Nucleus accumbens (tissue), 56 donors: ENCODE measurements at regions not wholly inside any gene's neighbourhood (a gene's known extent, or its start where the extent isn't known, plus 50 kb on each side); places are given as distances from the start of the nearest gene placed in this dataset.
"Not testable (repeated sequence)": the region's sequence is repeated elsewhere in the genome, so short reads cannot be mapped to it uniquely, and the experiment has no call there.

Experiments used
- DNase-seq, 56 donors: peaks; one replicate each; lab custom pipeline; 2025; lab: John Stamatoyannopoulos, UW

GRCh38 chr21:24444736-24445135, 1162.5 kb downstream of the MRPL39 start:
- no peak for DNase-seq

- DNase-seq, result peak in 7 of 56 donors; percentile 1 to 24 (median 11)
Observed at GRCh38 chr21:24436236-24436635, 1171.0 kb downstream of the MRPL39 start.

GRCh38 chr21:24428591-24429199, 1178.6 kb downstream of the MRPL39 start:
- DNase-seq, result peak in 1 of 56 donors; percentile 0

- no peak for DNase-seq
Observed at GRCh38 chr21:24424776-24425175, 1182.5 kb downstream of the MRPL39 start.

GRCh38 chr21:24423546-24423945, 1183.7 kb downstream of the MRPL39 start:
- no peak for DNase-seq

GRCh38 chr21:24420689-24421088, 1186.6 kb downstream of the MRPL39 start:
- DNase-seq, result no peak

- not testable (repeated sequence) for DNase-seq
Observed at GRCh38 chr21:24419641-24420040, 1187.6 kb downstream of the MRPL39 start.

GRCh38 chr21:24418671-24419070, 1188.6 kb downstream of the MRPL39 start:
- no peak for DNase-seq

- DNase-seq, result no peak
Observed at GRCh38 chr21:24411429-24411828, 1195.9 kb downstream of the MRPL39 start.

- DNase-seq, result no peak
Observed at GRCh38 chr21:24403221-24403620, 1204.1 kb downstream of the MRPL39 start.

- DNase-seq, result no peak
Observed at GRCh38 chr21:24395320-24395923, 1211.9 kb downstream of the MRPL39 start.

GRCh38 chr21:24375201-24375600, 1232.1 kb downstream of the MRPL39 start:
- no peak for DNase-seq

- DNase-seq, result no peak
Observed at GRCh38 chr21:24372506-24372905, 1234.8 kb downstream of the MRPL39 start.

- DNase-seq, result no peak
Observed at GRCh38 chr21:24369746-24370145, 1237.5 kb downstream of the MRPL39 start.

- no peak for DNase-seq
Observed at GRCh38 chr21:24369278-24369677, 1238.0 kb downstream of the MRPL39 start.

GRCh38 chr21:24367936-24368335, 1239.3 kb downstream of the MRPL39 start:
- DNase-seq, result no peak

GRCh38 chr21:24353492-24353891, 1253.8 kb downstream of the MRPL39 start:
- no peak for DNase-seq

GRCh38 chr21:24339406-24339805, 1267.9 kb downstream of the MRPL39 start:
- DNase-seq, result no peak

- DNase-seq, result no peak
Observed at GRCh38 chr21:24336491-24336890, 1270.8 kb downstream of the MRPL39 start.

GRCh38 chr21:24323536-24323935, 1283.7 kb downstream of the MRPL39 start:
- no peak for DNase-seq

GRCh38 chr21:24316277-24316922, 1290.9 kb downstream of the MRPL39 start:
- DNase-seq, result no peak

GRCh38 chr21:24310788-24311187, 1296.5 kb downstream of the MRPL39 start:
- no peak for DNase-seq
